Activated CD4-positive, alpha-beta T cell treated with anti-CD3 and anti-CD28 coated beads, Interleukin-2, amount 10 ng/mL, durations not matched to agents 24 days and 14 days (primary cell): ENCODE measurements at regions not wholly inside any gene's neighbourhood (a gene's known extent, or its start where the extent isn't known, plus 50 kb on each side); places are given as distances from the start of the nearest gene placed in this dataset.
"Not testable (repeated sequence)": the region's sequence is repeated elsewhere in the genome, so short reads cannot be mapped to it uniquely, and the experiment has no call there.

Source experiments
- DNase-seq: peaks from one replicate; pipeline ENCODE4 v3.0.0; 2022
- H3K27ac Mint-ChIP-seq: one replicate; pipeline ENCODE4 v1.8.0; 2022; ENCODE audit warnings: mild to moderate bottlenecking, mixed read lengths
- H3K27me3 Mint-ChIP-seq: one replicate; pipeline ENCODE4 v1.8.0; 2022; ENCODE audit warnings: mixed read lengths
- H3K36me3 Mint-ChIP-seq: one replicate; pipeline ENCODE4 v1.8.0; 2022; ENCODE audit warnings: low read depth, mild to moderate bottlenecking, mixed read lengths
- H3K4me1 Mint-ChIP-seq: one replicate; pipeline ENCODE4 v1.8.0; 2021; ENCODE audit warnings: mixed read lengths
- H3K4me3 Mint-ChIP-seq: one replicate; pipeline ENCODE4 v1.8.0; 2022; ENCODE audit warnings: mild to moderate bottlenecking, moderate library complexity, mixed read lengths
- H3K9me3 Mint-ChIP-seq: one replicate; pipeline ENCODE4 v1.8.0; 2021; ENCODE audit warnings: mixed read lengths
- intact Hi-C: fragments of 100-400 bp; cut with micrococcal nuclease; formaldehyde crosslinking; loops from one replicate; pipeline ENCODE4 v1.15.1; 2023

GRCh38 chr2:150353376-150353775, 134.1 kb downstream of the RND3 start:
- Mint-ChIP-seq H3K4me1 (no peaks in the 10 kb centered on the region), H3K27ac (no peak overlapping the region), H3K4me3 (no peak overlapping the region), H3K36me3 (no peaks in the 10 kb centered on the region), H3K9me3 (no peaks in the 10 kb centered on the region), H3K27me3 (no peaks in the 10 kb centered on the region)
- intact Hi-C loops = no loop called here
- no peak for DNase-seq

GRCh38 chr2:150351922-150352321, 135.5 kb downstream of the RND3 start:
- Mint-ChIP-seq H3K4me1 (no peaks in the 10 kb centered on the region), H3K27ac (no peak overlapping the region), H3K4me3 (no peak overlapping the region), H3K27me3 (no peaks in the 10 kb centered on the region), H3K36me3 (no peaks in the 10 kb centered on the region), H3K9me3 (no peaks in the 10 kb centered on the region)
- intact Hi-C loops = no loop called here
- DNase-seq = no peak

GRCh38 chr2:150350500-150350899, 137.0 kb downstream of the RND3 start:
- H3K36me3 Mint-ChIP-seq = no peaks in the 10 kb centered on the region
- H3K4me3 Mint-ChIP-seq = no peak overlapping the region
- intact Hi-C loops = no loop called here
- H3K27ac Mint-ChIP-seq = no peak overlapping the region
- no peaks in the 10 kb centered on the region for H3K27me3 Mint-ChIP-seq
- no peaks in the 10 kb centered on the region for H3K4me1 Mint-ChIP-seq
- DNase-seq = no peak
- H3K9me3 Mint-ChIP-seq = no peaks in the 10 kb centered on the region

GRCh38 chr2:150346806-150347205, 140.7 kb downstream of the RND3 start:
- intact Hi-C loops = no loop called here
- Mint-ChIP-seq H3K9me3 (peaks cover 3% of the 10 kb centered on the region), H3K27ac (no peak overlapping the region), H3K4me1 (no peaks in the 10 kb centered on the region), H3K27me3 (no peaks in the 10 kb centered on the region), H3K36me3 (no peaks in the 10 kb centered on the region), H3K4me3 (no peak overlapping the region)
- no peak for DNase-seq

GRCh38 chr2:150341982-150342680, 145.3 kb downstream of the RND3 start:
- no peak overlapping the region for H3K27ac Mint-ChIP-seq
- peaks cover 3% of the 10 kb centered on the region for H3K9me3 Mint-ChIP-seq
- no peak overlapping the region for H3K4me3 Mint-ChIP-seq
- no peak for DNase-seq
- intact Hi-C loops = no loop called here
- H3K4me1 Mint-ChIP-seq = no peaks in the 10 kb centered on the region
- H3K36me3 Mint-ChIP-seq = no peaks in the 10 kb centered on the region
- no peaks in the 10 kb centered on the region for H3K27me3 Mint-ChIP-seq

- H3K4me3 Mint-ChIP-seq = no peak overlapping the region
- intact Hi-C loops = no loop called here
- peaks cover 3% of the 10 kb centered on the region for H3K9me3 Mint-ChIP-seq
- H3K4me1 Mint-ChIP-seq = no peaks in the 10 kb centered on the region
- no peak overlapping the region for H3K27ac Mint-ChIP-seq
- H3K36me3 Mint-ChIP-seq = no peaks in the 10 kb centered on the region
- no peaks in the 10 kb centered on the region for H3K27me3 Mint-ChIP-seq
- no peak for DNase-seq
Measured at GRCh38 chr2:150339951-150340350, 147.5 kb downstream of the RND3 start.

GRCh38 chr2:150339282-150339681, 148.2 kb downstream of the RND3 start:
- intact Hi-C loops = no loop called here
- Mint-ChIP-seq H3K27me3 (no peaks in the 10 kb centered on the region), H3K27ac (no peak overlapping the region), H3K9me3 (peaks cover 3% of the 10 kb centered on the region), H3K36me3 (no peaks in the 10 kb centered on the region), H3K4me1 (no peaks in the 10 kb centered on the region), H3K4me3 (no peak overlapping the region)
- no peak for DNase-seq

- Mint-ChIP-seq H3K27ac (no peak overlapping the region), H3K4me1 (no peaks in the 10 kb centered on the region), H3K27me3 (no peaks in the 10 kb centered on the region), H3K36me3 (no peaks in the 10 kb centered on the region), H3K9me3 (no peaks in the 10 kb centered on the region), H3K4me3 (no peak overlapping the region)
- intact Hi-C loops = no loop called here
- no peak for DNase-seq
Measured at GRCh38 chr2:150335596-150335995, 151.9 kb downstream of the RND3 start.

- Mint-ChIP-seq H3K9me3 (no peaks in the 10 kb centered on the region), H3K27me3 (no peaks in the 10 kb centered on the region), H3K36me3 (no peaks in the 10 kb centered on the region), H3K4me1 (no peaks in the 10 kb centered on the region), H3K4me3 (no peak overlapping the region), H3K27ac (no peak overlapping the region)
- no peak for DNase-seq
- intact Hi-C loops = no loop called here
Measured at GRCh38 chr2:150332383-150332782, 155.1 kb downstream of the RND3 start.

GRCh38 chr2:150327564-150328489, 159.6 kb downstream of the RND3 start:
- intact Hi-C loops = no loop called here
- Mint-ChIP-seq H3K27me3 (no peaks in the 10 kb centered on the region), H3K9me3 (no peaks in the 10 kb centered on the region), H3K4me3 (no peak overlapping the region), H3K27ac (no peak overlapping the region), H3K4me1 (no peaks in the 10 kb centered on the region), H3K36me3 (no peaks in the 10 kb centered on the region)
- DNase-seq = no peak

GRCh38 chr2:150325656-150326314, 161.7 kb downstream of the RND3 start:
- Mint-ChIP-seq H3K9me3 (no peaks in the 10 kb centered on the region), H3K36me3 (no peaks in the 10 kb centered on the region), H3K4me1 (no peaks in the 10 kb centered on the region), H3K27ac (no peak overlapping the region), H3K27me3 (no peaks in the 10 kb centered on the region), H3K4me3 (no peak overlapping the region)
- no peak for DNase-seq
- intact Hi-C loops = no loop called here

GRCh38 chr2:150323071-150323470, 164.4 kb downstream of the RND3 start:
- H3K4me3 Mint-ChIP-seq, H3K4me1 Mint-ChIP-seq, intact Hi-C loops, H3K27ac Mint-ChIP-seq, DNase-seq, H3K9me3 Mint-ChIP-seq, H3K27me3 Mint-ChIP-seq, H3K36me3 Mint-ChIP-seq: not testable (repeated sequence)

- Mint-ChIP-seq H3K36me3 (no peaks in the 10 kb centered on the region), H3K4me1 (no peaks in the 10 kb centered on the region), H3K27ac (no peak overlapping the region), H3K4me3 (no peak overlapping the region), H3K9me3 (no peaks in the 10 kb centered on the region), H3K27me3 (no peaks in the 10 kb centered on the region)
- intact Hi-C loops = no loop called here
- no peak for DNase-seq
Measured at GRCh38 chr2:150320608-150321007, 166.9 kb downstream of the RND3 start.
